GM19395 (cell line): ENCODE measurements at regions not wholly inside any gene's neighbourhood (a gene's known extent, or its start where the extent isn't known, plus 50 kb on each side); places are given as distances from the start of the nearest gene placed in this dataset.
"Not testable (repeated sequence)": the region's sequence is repeated elsewhere in the genome, so short reads cannot be mapped to it uniquely, and the experiment has no call there.

Experiments
- ATAC-seq: cut with Tn5 transposase; IDR thresholded peaks from one replicate; pipeline ENCODE4 v1.9.1; 2021; ENCODE audit warnings: mild to moderate bottlenecking, moderate library complexity; ENCODE audit not compliant: unreplicated experiment

DNA sequence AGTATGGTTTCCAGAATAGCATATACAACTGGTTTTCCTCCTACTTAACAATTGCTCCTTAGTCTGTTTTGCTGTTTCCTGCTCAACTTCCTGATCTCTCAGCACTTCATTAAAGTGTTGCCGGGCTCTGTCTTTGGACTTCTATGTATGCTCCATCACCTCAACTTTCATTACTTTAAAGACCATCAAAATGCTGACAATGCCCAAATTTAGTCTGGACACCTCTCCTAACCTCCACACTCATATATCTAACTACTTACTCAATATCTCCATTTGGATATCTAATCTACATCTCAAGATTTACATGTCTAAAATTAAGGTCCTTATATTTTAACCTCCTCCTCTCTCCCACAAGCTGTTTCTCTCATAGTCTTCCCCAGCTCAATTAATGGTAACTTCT is 54.4 kb upstream of the LGR5 start:
- no peak for ATAC-seq

DNA sequence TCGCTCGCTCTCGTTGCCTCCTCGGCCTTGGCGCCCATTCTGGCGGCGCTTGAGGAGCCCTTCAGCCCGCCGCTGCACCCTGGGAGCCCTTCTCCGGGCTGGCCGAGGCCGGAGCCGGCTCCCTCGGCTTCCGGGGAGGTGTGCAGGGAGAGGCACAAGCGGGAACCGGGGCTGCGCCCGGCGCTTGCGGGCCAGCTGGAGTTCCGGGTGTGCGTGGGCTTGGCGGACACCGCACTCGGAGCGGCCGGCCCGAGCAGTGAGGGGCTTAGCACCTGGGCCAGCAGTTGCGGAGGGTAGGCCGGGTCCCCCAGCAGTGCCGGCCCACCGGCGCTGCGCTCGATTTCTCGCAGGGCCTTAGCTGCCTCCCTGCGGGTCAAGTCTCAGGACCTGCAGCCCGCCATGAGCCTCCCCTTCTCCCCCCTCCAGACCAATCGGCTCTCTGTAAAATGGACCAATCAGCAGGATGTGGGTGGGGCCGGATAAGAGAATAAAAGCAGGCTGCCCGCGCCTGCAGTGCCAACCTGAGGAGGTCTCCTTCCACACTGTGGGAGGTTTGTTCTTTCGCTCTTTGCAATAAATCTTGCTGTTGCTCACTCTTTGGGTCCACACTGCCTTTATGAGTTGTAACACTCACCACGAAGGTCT is 62.8 kb upstream of the LGR5 start:
- ATAC-seq, result not testable (repeated sequence)

DNA sequence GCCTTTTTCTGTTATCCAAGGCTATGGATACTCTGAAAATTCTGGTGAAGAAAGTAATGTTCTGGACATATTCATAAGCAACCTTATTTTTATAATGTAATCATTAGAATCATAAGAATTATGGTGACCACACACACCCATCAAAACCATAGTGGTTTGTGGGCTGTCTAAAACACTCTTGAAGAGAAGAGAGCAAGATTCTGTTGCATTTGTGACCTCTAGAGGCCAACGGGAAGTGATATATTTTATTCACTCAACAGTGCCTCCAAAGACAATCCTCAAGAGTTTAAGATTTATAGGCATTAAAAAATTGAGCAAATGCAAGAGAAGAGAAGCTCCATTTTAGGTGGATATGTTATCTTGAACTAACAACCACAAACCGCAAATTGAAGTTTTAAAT is 68.5 kb upstream of the LGR5 start:
- ATAC-seq, result no peak

DNA sequence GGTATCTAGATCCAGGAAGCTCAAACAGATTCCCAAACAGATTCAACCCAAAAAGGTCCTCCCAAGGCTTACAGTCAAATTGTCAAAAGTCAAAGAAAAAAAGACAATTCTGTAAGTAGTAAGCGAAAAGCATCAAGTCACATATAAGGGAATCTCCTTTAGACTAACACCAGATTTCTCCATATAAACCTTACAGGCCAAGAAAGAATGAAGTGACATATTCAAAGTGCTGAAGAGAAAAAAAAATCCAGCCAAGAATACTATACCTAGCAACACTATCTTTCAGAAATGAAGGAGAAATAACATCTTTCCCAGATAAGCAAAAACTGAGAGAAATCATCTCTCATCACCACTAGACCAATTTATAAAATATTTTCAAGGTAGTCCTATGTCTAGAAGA is 79.6 kb upstream of the LGR5 start:
- no peak for ATAC-seq

DNA sequence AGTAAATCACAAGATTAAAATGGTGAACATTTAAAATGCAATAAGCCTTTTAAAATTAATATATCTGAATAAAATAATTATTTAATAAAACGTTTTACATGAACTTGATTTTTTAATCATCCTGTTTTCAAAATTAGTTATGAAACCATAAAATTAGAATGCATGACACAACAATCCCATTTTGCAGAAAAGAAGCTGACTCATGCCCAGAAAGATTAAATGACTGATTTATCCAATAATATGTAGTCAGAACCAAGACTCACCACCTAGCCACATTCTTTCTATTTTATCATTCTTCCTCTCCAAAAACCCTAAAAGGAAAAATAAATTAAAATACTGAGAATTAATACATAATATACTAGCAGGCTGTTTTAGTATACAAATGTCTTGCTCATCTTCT is 83.0 kb upstream of the LGR5 start:
- ATAC-seq, result no peak

DNA sequence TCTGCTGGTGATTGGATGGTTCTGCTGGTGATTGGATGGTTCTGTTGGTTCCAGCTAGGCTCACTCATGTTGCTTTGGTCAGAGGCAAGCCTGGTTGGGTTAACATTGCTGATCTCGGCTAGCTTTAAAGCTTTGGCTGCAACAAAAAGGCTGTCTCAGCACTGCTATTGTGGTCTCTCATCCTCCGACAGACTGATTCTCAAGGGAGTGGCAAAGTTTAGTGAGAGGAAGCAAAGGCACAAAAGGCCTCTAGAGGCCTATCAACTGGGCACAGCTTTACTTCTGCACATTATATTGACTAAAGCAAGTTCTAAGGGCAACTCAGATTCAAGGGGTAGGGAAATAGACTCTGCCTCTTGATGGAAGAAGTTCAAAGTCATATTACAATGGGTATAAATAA is 84.7 kb upstream of the LGR5 start:
- ATAC-seq, result no peak

DNA sequence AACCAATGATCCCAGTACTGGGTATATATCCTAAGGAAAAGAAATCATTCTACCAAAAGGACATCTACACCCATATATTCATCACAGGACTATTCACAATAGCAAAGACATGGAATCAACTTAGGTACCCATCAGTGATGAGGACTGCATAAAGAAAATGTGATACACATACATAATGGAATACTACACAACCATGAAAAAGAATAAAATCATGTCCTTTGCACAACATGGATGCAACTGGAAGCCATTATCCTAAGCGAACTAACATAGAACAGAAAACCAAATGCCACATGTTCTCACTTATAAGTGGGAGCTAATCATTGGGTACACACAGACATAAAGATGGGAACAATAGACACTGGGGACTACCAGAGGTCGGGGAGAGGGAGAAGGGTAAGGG is 86.0 kb upstream of the LGR5 start:
- ATAC-seq, result no peak

DNA sequence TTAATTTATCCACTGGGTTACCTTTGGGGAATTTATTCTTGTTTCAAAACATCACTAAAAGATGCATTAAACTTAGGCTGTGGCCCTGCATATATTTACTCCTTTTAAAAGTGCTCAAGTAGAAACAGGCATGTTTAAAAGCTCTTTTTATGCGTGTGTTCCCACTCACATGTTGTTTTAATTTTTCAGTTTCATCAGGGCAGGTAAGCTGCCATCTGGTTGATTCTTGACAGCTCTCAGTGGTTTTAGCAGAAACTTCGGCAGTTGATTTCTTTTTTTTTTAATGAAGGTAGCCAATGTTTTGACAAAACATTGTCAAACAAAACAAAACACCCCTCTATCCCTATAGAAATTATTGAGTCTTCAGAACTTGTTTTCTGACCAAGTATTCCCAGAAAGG is 89.6 kb upstream of the LGR5 start:
- no peak for ATAC-seq

DNA sequence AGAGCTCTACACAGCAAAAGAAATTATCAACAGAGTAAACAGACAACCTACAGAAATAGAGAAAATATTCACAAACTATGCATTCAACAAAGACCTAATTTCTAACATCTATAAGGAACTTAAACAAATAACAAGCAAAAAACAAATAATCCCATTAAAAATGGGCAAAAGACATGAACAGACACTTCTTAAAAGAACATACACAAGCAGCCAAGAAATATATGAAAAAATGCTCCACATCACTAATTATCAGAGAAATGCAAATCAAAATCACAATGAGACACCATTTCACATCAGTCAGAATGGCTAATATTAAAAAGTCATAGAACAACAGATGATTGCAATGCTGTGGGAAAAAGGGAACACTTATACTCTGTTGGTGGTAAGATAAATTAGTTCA is 100.7 kb upstream of the LGR5 start:
- no peak for ATAC-seq

DNA sequence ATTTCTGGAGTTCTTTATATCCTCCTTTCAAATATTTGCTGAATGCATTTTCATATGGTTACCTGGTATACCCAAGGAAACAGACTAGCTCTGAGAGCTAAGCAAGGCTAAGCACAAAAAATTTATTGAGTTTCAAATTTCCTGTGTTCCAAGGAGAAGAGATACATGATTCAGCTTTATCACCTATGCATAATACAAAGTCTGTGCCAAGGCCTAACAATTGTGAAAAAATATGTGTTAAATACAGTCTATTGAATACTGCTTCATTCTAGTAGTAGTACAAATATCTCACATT is 103.7 kb upstream of the LGR5 start:
- no peak for ATAC-seq

DNA sequence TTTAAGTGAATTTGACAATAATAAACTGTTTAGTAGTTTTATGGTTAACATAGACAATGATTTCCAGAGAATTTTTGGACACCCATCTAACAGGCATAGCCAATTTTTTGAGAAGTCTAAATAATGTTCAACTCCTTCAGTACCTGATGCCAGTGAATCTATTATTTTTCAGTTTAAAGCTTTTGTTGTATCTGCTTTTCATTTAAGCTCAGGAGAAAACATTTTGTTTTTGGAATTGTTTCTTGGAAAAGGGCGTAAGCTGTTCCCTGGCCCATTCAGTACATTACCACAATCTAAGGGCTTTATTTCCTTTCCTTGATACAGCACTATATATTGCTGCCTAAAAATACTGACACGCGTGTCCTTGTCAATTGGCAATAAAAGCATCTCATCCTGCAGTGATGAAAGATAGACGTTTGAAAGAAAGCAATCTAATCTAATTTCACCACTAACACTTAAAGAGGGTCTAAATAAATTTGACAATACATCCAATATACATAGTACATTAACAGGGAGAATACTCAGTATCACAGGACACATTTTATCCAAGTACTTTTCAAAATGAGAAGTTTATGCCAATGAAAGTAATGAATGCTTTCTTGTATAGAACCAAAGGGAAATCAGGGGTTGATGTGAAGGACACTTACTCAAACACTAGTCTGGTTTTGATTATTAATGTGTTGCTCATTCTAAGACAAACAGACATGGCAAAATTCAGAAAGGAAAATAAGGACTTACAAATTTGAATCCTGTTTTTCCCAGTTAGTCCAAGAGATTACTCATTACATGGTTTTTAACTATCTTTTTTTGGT is 104.2 kb upstream of the LGR5 start:
- ATAC-seq, result no peak

DNA sequence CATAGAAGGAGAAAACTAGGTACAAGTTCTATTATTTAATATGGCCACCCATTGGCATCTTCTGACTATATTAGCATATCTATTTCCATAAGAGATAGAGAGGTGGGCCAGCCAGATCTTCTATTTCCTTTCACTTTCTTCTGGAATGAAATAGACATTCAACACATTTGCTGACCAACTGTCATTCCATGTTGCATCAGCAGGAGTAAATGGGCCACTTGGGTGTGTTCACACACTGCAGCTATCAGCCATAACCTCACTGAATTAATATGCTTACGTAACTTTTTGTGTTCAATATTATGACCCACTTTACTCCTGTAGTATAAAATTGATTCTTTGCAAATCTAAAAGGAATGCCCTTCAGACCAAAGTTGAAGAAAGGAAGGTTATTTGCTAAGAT is 106.2 kb upstream of the LGR5 start:
- no peak for ATAC-seq

DNA sequence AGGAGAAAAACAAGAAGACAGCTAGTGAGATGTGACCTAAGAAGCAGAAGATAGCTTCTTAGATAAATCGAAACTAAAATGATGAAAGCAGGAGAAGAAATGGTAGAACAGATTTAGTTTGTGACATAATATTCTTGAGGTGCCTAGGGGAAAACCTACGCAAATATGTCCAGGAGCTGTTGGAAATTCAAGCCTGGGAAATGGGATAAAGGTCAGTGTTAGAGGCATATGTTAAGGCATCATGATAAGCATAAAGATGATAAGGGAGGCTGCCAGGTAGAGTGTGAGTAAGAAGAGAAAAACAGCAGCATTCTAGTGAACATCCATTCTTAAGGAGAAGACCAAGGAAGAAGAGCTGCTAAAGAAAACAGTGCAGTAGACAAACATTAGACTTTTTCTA is 109.6 kb upstream of the LGR5 start:
- ATAC-seq, result no peak

DNA sequence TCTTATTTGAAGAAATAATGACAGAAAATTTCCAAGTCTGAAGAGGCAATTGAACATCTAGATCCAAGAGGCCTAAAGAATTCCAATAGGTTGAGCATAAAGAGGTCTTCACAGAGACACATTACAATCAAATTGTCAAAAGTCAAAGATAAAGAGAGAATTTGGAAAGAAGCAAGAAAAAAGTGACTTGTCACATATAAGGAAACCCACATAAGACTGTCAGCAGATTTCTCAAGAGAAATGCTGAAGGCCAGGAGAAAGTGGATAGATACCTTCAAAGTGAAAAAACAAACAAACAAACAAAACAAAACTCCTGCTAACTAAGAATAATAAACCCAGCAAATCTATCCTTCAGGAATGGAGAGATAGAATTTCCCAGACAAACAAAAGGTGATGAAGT is 118.1 kb upstream of the LGR5 start:
- ATAC-seq, result no peak

DNA sequence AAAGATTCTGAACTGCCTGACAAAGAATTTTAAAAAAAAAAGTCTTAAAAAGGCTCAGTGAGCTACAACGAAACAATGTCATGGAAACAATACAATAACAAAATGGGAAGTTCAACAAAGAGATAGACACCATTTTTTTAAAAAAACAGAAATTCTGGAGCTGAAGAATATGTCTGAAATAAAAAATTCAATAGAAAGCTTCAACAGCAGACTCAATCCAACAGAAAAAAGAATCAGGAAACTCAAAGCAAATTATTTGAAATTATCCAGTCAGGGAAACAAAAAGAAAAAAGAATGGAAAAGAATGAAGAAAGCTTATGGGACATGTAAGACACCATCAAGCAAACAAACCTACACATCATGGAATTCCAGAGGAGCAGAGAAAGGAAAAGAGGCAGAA is 118.5 kb upstream of the LGR5 start:
- ATAC-seq, result no peak

DNA sequence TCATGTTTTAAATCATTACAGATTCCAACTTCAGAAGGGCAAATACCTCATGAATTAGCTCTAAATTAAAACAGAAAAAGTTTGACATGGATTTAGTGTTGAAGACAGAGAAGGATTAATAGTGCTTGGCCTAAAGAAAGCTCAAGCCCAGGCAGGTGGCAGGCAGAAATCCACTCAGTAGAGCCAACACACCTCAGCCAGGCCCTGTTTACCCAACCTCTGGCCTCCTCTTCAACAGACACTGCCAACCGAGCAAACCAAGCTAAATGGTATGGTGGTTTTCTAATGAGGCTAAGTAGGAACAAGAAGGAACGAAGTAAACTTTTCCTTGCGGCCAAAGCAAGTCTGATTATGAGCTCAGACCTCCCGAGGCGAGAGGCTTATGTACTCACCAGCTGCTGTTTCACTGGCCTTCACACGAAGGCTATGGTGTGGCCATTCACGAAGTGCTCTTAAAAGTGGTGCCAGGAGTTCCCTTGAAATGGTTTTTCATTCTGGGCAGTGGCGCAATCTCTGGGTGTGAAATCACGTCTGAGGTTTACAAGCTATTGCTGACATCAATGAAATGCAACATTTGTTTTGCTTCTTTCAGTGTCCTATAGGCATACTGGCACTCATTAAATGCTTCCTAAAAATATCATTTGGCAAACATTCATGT is 124.1 kb upstream of the LGR5 start:
- ATAC-seq, result no peak

DNA sequence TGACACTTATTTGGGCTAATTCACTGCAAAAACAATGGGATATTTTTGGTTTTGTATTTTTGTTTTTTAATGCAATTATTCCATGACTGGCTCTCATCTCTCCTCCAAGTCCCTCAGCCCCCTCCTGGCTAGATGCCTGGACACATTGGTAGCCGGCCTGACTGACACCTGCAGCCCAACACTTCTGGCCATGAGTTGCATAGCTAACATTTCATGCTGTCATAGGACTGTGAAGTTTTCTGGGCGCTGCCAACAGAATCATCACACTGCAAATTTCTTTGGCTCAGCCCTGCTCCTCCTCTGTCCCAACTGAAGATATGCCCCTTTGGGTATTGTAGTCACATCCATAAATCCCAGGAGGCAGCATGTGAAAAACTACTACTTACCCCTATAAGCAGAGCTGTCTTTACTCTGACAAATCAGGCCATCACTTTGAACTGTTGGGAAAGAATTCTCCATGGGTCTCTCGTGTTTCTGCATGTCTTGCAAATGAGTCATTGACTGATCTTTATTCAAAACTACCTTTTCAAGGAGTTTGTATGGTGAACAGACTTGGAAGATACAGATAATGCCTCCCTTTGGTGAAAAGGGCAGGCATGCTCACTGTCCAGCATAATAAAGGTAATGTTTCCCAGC is 126.7 kb upstream of the LGR5 start:
- ATAC-seq, result no peak

DNA sequence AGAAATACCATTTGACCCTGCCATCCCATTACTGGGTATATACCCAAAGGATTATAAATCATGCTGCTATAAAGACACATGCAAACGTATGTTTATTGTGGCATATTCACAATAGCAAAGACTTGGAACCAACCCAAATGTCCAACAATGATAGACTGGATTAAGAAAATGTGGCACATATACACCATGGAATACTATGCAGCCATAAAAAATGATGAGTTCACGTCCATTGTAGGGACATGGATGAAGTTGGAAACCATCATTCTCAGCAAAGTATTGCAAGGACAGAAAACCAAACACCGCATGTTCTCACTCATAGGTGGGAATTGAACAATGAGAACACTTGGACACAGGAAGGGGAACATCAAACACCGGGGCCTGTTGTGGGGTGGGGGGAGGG is 128.0 kb upstream of the LGR5 start:
- not testable (repeated sequence) for ATAC-seq

DNA sequence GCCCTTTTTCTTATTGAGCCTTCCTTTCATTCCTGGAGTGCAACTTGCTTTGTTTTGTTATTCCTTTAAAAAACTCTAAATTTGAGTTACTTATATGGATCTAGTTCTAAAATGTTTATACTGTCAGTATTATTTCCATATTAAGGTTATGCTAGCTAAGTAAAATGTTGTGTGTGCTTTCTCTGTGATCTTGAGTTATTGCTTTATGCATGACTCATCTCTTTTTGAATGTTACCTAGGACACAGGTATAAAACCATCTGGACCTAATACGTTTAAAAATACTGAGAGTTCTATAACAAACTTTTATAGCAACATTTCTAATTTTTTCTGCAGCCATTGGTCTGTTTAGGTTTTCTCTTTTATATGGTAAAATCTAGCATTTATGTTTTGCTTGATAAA is 132.8 kb upstream of the LGR5 start:
- no peak for ATAC-seq

DNA sequence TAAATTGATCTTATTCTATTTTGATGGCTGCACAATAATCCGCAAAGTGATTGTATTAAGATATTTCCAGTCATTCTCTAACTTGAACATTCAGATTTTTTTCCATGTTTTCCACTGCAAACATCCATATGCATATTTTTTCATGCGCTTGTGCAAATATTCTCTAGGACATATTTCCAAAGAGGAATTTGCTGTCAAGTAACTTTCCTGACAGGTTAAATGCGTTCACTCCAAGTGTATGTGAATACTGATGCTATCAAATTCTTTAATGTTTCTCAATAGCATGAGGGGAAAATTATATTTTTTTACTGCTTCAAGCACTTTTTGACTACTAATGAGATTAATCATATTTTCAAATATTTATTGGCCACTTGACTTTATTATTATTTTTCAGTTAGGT is 135.3 kb upstream of the LGR5 start:
- no peak for ATAC-seq

DNA sequence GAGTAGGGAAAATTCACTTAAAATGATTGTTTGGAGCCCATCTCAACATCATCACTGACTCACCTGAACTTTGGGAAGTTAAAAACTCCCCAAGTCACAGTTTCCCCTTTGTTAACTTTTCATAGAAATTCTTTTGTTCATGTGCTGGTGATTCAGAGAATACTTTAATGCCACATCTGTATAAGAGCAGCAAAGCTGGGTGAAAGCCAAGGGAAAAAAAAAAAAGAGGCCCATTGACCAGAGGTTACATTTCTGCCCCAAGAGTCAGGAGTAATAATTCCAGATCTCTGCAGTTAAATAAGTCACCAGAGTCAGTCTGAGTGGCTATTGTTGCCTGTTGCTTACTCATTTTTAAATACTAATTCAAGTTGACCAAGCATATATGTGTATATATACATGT is 136.4 kb upstream of the LGR5 start:
- no peak for ATAC-seq
